ENCODE measurements at regions not wholly inside any gene's neighbourhood (a gene's known extent, or its start where the extent isn't known, plus 50 kb on each side); places are given as distances from the start of the nearest gene placed in this dataset.

DNA sequence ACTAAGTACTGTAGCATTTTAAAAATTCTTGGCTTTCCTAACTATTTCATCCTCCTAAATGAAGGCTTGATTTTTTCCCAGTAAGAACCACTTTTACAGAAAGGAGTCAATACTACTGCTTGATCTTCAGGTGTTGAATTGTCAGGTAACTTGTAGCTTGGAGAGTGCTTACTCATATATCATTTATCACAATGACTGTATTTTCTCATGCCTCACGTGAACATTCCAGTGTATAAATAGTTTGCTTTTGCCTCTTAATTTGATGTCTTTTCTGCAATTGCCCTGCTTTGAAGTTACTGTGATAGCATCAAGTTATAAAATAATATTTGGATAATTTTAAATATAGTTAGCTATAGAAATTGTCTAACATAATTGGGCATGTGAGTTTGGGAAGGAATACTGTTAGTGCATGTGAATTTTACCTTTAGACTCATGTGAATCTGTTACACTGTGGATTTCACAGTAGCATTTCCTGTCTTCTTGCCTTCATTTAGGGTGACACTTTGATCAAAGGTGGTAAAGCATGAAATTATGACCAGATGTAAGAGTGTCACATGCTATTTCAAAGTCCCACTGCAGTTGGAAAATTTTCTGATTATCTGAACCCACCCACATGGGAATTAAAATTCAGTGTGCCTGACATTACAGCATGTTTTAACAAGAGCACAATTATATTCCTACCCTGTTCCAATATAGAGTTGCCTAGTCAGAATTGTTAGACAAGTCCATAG, 962.8 kb downstream of the DNAJB9 start (continued):
- TF ChIP-seq, protein P1, sequence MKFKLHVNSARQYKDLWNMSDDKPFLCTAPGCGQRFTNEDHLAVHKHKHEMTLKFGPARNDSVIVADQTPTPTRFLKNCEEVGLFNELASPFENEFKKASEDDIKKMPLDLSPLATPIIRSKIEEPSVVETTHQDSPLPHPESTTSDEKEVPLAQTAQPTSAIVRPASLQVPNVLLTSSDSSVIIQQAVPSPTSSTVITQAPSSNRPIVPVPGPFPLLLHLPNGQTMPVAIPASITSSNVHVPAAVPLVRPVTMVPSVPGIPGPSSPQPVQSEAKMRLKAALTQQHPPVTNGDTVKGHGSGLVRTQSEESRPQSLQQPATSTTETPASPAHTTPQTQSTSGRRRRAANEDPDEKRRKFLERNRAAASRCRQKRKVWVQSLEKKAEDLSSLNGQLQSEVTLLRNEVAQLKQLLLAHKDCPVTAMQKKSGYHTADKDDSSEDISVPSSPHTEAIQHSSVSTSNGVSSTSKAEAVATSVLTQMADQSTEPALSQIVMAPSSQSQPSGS (IDR thresholded peaks at IDR 0.05; ENCODE audit: low read length), result no peak
- TF ChIP-seq, protein P2, sequence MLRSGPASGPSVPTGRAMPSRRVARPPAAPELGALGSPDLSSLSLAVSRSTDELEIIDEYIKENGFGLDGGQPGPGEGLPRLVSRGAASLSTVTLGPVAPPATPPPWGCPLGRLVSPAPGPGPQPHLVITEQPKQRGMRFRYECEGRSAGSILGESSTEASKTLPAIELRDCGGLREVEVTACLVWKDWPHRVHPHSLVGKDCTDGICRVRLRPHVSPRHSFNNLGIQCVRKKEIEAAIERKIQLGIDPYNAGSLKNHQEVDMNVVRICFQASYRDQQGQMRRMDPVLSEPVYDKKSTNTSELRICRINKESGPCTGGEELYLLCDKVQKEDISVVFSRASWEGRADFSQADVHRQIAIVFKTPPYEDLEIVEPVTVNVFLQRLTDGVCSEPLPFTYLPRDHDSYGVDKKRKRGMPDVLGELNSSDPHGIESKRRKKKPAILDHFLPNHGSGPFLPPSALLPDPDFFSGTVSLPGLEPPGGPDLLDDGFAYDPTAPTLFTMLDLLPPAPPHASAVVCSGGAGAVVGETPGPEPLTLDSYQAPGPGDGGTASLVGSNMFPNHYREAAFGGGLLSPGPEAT (IDR thresholded peaks at IDR 0.05; ENCODE audit: low read depth), result no peak

DNA sequence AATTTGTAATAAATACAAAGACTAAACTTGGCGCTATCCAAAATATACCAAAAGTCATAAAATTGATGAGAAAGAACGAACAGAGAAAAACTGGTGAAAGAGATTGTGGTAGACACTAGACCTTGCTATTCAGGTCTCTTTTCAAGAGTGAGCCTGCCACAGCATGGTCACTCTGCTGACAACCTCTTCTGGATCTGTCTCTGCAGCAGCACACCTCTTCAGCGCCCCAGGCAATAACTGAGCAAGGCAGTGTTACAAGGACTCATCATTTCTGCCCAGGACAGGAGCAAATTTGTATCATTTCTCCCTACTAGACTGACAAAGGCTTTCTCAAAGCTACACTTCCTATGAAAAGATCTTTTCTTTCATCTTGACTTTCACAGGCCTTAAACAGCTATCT, 976.0 kb downstream of the DNAJB9 start:
- in situ Hi-C loops (cut with MboI) (no loop called here), intact Hi-C loops (cut with micrococcal nuclease; ENCODE audit: unreplicated experiment) (no loop called here)
- Histone ChIP-seq H3K27ac (ENCODE audit: control insufficient read depth, insufficient read depth) (no peak overlapping the region), H3K9me3 (replicated peaks; ENCODE audit: control insufficient read depth, insufficient read depth, low read length) (no peaks in the 10 kb centered on the region), H3K36me3 (ENCODE audit: control insufficient read depth in 2 of 2, insufficient read depth in 2 of 2, low read length in 1 of 2) (no peaks in the 10 kb centered on the region), H3K4me1 (ENCODE audit: control insufficient read depth, insufficient read depth, low read length) (no peaks in the 10 kb centered on the region), H3K79me2 (ENCODE audit: control insufficient read depth, insufficient read depth, low read length) (no peaks in the 10 kb centered on the region), H3K4me2 (ENCODE audit: control insufficient read depth, insufficient read depth) (no peak overlapping the region), H3K4me3 (no peak overlapping the region), H2AFZ (ENCODE audit: control insufficient read depth, low read depth, low read length) (no peak overlapping the region), H3K27me3 (replicated peaks in 1 of 2; ENCODE audit: control insufficient read depth in 2 of 2, insufficient read depth in 2 of 2, low read length in 1 of 2) (no peaks in the 10 kb centered on the region), H3K9ac (ENCODE audit: control insufficient read depth, insufficient read depth, low read length) (no peak overlapping the region), H4K20me1 (ENCODE audit: control insufficient read depth, insufficient read depth) (no peaks in the 10 kb centered on the region)
- BruUV-seq (replicated peaks), result no TSS peak
- TF ChIP-seq CHD4 (IDR thresholded peaks at IDR 0.05), result no peak
- TF ChIP-seq RCOR1 (conservative IDR thresholded peaks at IDR 0.05; ENCODE audit: low read depth, low read length), result no peak
- no peak for TF ChIP-seq ZNF274 (IDR thresholded peaks at IDR 0.05; ENCODE audit: insufficient read depth, insufficient read length)
- TF ChIP-seq, protein P3, sequence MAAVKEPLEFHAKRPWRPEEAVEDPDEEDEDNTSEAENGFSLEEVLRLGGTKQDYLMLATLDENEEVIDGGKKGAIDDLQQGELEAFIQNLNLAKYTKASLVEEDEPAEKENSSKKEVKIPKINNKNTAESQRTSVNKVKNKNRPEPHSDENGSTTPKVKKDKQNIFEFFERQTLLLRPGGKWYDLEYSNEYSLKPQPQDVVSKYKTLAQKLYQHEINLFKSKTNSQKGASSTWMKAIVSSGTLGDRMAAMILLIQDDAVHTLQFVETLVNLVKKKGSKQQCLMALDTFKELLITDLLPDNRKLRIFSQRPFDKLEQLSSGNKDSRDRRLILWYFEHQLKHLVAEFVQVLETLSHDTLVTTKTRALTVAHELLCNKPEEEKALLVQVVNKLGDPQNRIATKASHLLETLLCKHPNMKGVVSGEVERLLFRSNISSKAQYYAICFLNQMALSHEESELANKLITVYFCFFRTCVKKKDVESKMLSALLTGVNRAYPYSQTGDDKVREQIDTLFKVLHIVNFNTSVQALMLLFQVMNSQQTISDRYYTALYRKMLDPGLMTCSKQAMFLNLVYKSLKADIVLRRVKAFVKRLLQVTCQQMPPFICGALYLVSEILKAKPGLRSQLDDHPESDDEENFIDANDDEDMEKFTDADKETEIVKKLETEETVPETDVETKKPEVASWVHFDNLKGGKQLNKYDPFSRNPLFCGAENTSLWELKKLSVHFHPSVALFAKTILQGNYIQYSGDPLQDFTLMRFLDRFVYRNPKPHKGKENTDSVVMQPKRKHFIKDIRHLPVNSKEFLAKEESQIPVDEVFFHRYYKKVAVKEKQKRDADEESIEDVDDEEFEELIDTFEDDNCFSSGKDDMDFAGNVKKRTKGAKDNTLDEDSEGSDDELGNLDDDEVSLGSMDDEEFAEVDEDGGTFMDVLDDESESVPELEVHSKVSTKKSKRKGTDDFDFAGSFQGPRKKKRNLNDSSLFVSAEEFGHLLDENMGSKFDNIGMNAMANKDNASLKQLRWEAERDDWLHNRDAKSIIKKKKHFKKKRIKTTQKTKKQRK (IDR thresholded peaks at IDR 0.05; ENCODE audit: low read depth, low read length), result no peak
- TF ChIP-seq CHD2 (IDR thresholded peaks at IDR 0.05; ENCODE audit: borderline replicate concordance, low read depth, low read length), result no peak
- DNase-seq (ENCODE audit: low read depth, low spot score), result no peak
- ChIA-PET SMC1A (ENCODE audit: uncharacterized antibody, unreplicated experiment) (interaction anchor here (0.6 to 2.2 kb wide), 6 partner anchors 13 to 67 kb away, joined by 3 to 11 read pairs (median 5); no protein-coding TSS in a partner anchor), POLR2A (no interaction called here), CTCF (interaction anchor here (1.1 to 1.8 kb wide), 3 partner anchors 10 to 201 kb away, joined by 3 to 7 read pairs (median 4); no protein-coding TSS in a partner anchor), RAD21 (ENCODE audit: unreplicated experiment) (interaction anchor here (0.9 to 1.7 kb wide), 3 partner anchors 13 to 65 kb away, joined by 5 to 6 read pairs (median 5); no protein-coding TSS in a partner anchor)
- no peak for FAIRE-seq
- no peak for ATAC-seq
- WGBS (ENCODE audit: insufficient coverage, insufficient replicate concordance, low lambda C conversion rate, missing lambda C conversion rate), result 0% methylated on average over 3 of the region's 3 CpGs
